ENCODE measurements at regions not wholly inside any gene's neighbourhood (a gene's known extent, or its start where the extent isn't known, plus 50 kb on each side); places are given as distances from the start of the nearest gene placed in this dataset.

- no peak for TF ChIP-seq GATA3 (IDR thresholded peaks at IDR 0.05; ENCODE audit: low read depth, low read length)
- TF ChIP-seq GATA2 (IDR thresholded peaks at IDR 0.05; ENCODE audit: low read depth, low read length), result no peak
Observed at GRCh38 chr16:80092681-80093080, 448.1 kb upstream of the DYNLRB2 start.

- no peak for TF ChIP-seq GATA2 (IDR thresholded peaks at IDR 0.05; ENCODE audit: low read depth, low read length)
- TF ChIP-seq GATA3 (IDR thresholded peaks at IDR 0.05; ENCODE audit: low read depth, low read length), result no peak
Observed at GRCh38 chr16:80085606-80086005, 455.2 kb upstream of the DYNLRB2 start.

- no peak for TF ChIP-seq GATA3 (IDR thresholded peaks at IDR 0.05; ENCODE audit: low read depth, low read length)
Observed at GRCh38 chr16:80084614-80085013, 456.2 kb upstream of the DYNLRB2 start.

- TF ChIP-seq GATA3 (IDR thresholded peaks at IDR 0.05; ENCODE audit: low read depth, low read length) (no peak), GATA2 (IDR thresholded peaks at IDR 0.05; ENCODE audit: low read depth, low read length) (no peak)
Observed at GRCh38 chr16:80084163-80084562, 456.6 kb upstream of the DYNLRB2 start.

- no peak for TF ChIP-seq GATA2 (IDR thresholded peaks at IDR 0.05; ENCODE audit: low read depth, low read length)
- no peak for TF ChIP-seq GATA3 (IDR thresholded peaks at IDR 0.05; ENCODE audit: low read depth, low read length)
Observed at GRCh38 chr16:80082906-80083305, 457.9 kb upstream of the DYNLRB2 start.

GRCh38 chr16:80081846-80082245 lies 458.9 kb upstream of the DYNLRB2 start:
- TF ChIP-seq GATA3 (IDR thresholded peaks at IDR 0.05; ENCODE audit: low read depth, low read length) (no peak), GATA2 (IDR thresholded peaks at IDR 0.05; ENCODE audit: low read depth, low read length) (no peak)

GRCh38 chr16:80080287-80080851 lies 460.4 kb upstream of the DYNLRB2 start:
- TF ChIP-seq GATA2 (IDR thresholded peaks at IDR 0.05; ENCODE audit: low read depth, low read length), result no peak
- no peak for TF ChIP-seq GATA3 (IDR thresholded peaks at IDR 0.05; ENCODE audit: low read depth, low read length)

GRCh38 chr16:80079072-80079471 lies 461.7 kb upstream of the DYNLRB2 start:
- TF ChIP-seq GATA3 (IDR thresholded peaks at IDR 0.05; ENCODE audit: low read depth, low read length) (no peak), GATA2 (IDR thresholded peaks at IDR 0.05; ENCODE audit: low read depth, low read length) (no peak)

GRCh38 chr16:80077696-80078095 lies 463.1 kb upstream of the DYNLRB2 start:
- TF ChIP-seq GATA3 (IDR thresholded peaks at IDR 0.05; ENCODE audit: low read depth, low read length) (no peak), GATA2 (IDR thresholded peaks at IDR 0.05; ENCODE audit: low read depth, low read length) (no peak)

- TF ChIP-seq GATA2 (IDR thresholded peaks at IDR 0.05; ENCODE audit: low read depth, low read length) (no peak), GATA3 (IDR thresholded peaks at IDR 0.05; ENCODE audit: low read depth, low read length) (no peak)
Observed at GRCh38 chr16:80074329-80074728, 466.5 kb upstream of the DYNLRB2 start.

- TF ChIP-seq GATA2 (IDR thresholded peaks at IDR 0.05; ENCODE audit: low read depth, low read length) (no peak), GATA3 (IDR thresholded peaks at IDR 0.05; ENCODE audit: low read depth, low read length) (no peak)
Observed at GRCh38 chr16:80071964-80072456, 468.8 kb upstream of the DYNLRB2 start.

- TF ChIP-seq GATA2 (IDR thresholded peaks at IDR 0.05; ENCODE audit: low read depth, low read length) (peak; percentile 59; the same call in 1 of the 2 replicates), GATA3 (IDR thresholded peaks at IDR 0.05; ENCODE audit: low read depth, low read length) (peak; percentile 78)
Observed at GRCh38 chr16:80066805-80067580, 466.5 kb upstream of the MAF start.

GRCh38 chr16:80065541-80065940 lies 465.0 kb upstream of the MAF start:
- TF ChIP-seq GATA3 (IDR thresholded peaks at IDR 0.05; ENCODE audit: low read depth, low read length) (no peak), GATA2 (IDR thresholded peaks at IDR 0.05; ENCODE audit: low read depth, low read length) (no peak)

- TF ChIP-seq GATA2 (IDR thresholded peaks at IDR 0.05; ENCODE audit: low read depth, low read length) (no peak), GATA3 (IDR thresholded peaks at IDR 0.05; ENCODE audit: low read depth, low read length) (no peak)
Observed at GRCh38 chr16:80063713-80064069, 463.2 kb upstream of the MAF start.

GRCh38 chr16:80063031-80063712 lies 462.6 kb upstream of the MAF start:
- TF ChIP-seq GATA3 (IDR thresholded peaks at IDR 0.05; ENCODE audit: low read depth, low read length) (no peak), GATA2 (IDR thresholded peaks at IDR 0.05; ENCODE audit: low read depth, low read length) (no peak)
